GOT3 (cell line): ENCODE measurements at regions not wholly inside any gene's neighbourhood (a gene's known extent, or its start where the extent isn't known, plus 50 kb on each side); places are given as distances from the start of the nearest gene placed in this dataset.

ENCODE experiments used
- DNase-seq: peaks from one replicate; lab custom pipeline; 2025; ENCODE audit warnings: mixed read lengths; lab: John Stamatoyannopoulos, UW

DNA sequence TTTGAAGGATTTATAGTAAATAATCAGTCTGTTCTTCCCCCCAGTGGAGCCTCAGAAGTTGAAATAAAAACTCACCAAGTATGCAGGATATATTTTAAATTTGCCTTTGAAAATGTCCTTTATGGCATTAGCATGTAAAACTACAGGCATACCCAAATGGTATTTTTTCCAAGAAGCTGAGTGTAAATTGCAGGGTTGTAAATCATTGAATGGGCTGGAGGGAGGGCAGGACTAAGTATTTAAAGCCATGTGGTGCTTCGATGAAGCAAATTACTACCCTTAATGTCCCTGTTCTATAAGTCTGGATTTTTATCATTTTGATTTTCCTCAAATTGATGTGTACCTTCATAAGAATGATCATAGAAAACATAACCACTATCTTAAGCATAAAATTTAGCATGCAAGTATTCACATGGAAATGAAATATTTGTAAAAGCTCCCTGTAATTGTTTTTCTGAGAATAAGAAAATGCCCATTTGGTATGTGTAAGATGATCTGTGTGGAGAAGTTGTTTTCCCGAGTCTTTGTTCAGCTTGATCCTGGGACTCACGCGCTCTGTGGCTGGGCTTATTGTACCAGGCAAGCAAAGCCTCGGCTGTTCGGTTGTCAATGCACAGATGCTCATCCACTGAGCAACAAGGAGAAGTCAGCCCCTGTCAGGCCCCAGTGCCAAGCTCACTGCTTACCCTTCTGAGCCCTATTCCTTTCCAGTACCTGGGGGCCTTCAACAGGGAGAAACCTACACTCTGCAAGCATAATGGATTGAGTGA, 66.7 kb downstream of the CD164 start:
- DNase-seq = no peak

DNA sequence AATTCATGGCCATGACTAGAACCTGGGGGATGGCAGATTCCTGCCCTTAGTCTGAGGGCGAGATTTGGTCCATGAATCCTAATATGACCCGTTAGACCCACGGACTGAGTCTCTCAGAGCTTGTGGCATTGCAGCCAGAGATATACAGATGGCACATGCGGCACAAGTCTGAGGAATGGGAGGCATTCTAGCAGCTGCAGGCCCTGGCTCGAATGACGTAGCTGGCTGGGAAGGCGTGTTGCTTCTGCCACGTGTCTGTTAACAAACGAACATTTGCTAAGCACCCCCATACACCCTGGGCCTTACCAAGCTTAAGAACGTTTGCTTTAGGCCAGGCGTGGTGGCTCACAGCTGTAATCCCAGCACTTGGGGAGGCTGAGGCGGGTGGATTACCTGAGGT, 68.0 kb downstream of the CD164 start:
- no peak for DNase-seq

DNA sequence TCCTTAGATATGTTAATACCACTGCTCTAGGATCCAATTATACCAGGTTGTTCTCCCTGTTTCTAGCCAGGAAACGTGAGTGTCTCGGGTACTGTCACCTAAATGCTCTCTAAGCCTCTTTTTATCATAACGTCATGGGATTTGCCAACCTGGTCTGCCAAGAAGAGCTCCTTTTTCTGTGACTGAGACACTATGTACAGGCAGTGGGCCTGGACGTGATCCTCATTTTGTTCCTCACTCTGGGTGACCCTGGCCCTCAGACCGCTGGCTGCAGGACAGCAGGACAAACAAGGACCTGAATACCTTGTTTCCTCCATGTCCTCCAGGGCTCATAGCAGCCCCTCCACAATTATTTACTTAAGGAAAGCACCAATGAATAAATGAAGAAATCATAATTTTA, 69.1 kb downstream of the CD164 start:
- no peak for DNase-seq

GRCh38 chr6:109311471-109311870, 70.8 kb downstream of the CD164 start:
- no peak for DNase-seq

GRCh38 chr6:109309917-109310316, 72.3 kb downstream of the CD164 start:
- no peak for DNase-seq

DNA sequence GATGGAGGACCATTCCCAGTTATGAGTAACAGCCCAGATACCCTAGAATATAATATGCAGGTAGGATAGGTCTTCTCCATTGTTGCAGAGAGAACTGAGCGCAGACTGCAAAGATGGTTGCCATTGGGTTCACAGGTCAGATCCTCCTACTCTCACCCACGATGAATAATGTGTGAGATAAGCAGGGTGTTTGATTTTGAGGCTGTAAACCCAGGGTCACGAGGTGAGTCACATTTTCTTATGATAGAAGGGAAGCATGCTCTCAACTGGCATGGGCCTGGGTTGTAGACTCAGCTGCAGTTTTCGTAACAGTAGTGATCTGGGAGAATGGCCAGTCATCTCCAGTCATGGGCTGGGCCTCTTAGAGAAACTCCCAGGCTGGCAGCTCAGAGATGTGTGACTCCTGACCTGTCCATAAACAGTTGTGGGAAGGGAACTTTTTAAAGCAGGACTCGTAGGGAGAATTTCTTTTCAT, 74.2 kb downstream of the CD164 start:
- peak; percentile 15 for DNase-seq

GRCh38 chr6:109306733-109307132, 75.5 kb downstream of the CD164 start:
- DNase-seq = no peak

DNA sequence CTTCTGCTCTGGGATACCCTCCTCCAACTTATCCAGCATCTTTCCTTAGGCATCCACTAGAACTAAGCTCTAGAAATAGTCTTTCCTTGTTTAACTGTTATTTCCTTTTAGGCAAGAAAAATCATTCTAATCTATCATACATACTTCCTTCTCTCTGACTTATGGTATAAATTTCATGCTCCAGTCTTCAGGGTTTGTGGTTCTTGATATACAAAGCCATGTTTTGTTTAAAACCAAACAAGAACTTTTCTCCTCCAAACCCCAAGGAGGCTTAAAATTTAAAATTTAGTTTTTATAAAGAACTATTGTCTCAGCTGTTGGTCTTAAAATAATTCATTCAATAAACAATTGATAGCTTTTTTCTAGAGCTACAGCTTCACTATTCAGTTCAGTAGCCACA, 77.2 kb downstream of the CD164 start:
- DNase-seq = no peak

DNA sequence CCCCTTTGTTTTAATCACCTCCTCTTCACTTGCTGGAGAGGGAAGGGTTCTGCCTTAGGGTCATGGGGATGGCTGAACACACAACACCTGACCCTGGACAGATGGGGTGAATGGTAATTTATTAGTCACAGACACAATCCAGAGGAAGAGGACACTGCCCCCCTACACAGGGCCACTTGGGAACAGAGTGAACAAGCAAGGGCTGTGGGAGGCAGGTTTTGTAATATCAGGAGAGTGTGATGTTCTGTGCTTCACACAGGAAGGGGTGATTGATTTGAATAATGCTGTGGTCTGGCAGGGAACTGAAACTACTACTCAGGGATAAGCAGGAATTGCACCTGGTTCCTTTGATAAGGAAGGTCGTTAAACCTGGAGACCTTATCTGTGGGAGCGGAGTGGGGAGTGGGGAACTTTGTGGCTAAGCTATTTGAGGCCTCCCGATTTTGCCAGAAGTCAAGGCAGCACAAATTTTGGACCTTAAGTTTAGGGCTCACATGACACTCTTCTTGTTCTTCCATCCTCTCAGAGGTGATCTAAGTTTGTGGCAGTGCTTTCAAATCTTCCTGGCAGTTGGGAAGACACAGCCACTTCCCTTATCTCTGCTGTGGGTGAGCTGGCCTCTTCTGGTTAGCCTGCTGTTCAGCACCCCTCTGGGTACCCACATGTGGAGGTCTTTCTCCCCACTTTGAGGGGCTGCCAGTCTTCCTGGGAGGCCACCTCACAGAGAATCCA, 77.8 kb downstream of the CD164 start:
- DNase-seq = no peak

DNA sequence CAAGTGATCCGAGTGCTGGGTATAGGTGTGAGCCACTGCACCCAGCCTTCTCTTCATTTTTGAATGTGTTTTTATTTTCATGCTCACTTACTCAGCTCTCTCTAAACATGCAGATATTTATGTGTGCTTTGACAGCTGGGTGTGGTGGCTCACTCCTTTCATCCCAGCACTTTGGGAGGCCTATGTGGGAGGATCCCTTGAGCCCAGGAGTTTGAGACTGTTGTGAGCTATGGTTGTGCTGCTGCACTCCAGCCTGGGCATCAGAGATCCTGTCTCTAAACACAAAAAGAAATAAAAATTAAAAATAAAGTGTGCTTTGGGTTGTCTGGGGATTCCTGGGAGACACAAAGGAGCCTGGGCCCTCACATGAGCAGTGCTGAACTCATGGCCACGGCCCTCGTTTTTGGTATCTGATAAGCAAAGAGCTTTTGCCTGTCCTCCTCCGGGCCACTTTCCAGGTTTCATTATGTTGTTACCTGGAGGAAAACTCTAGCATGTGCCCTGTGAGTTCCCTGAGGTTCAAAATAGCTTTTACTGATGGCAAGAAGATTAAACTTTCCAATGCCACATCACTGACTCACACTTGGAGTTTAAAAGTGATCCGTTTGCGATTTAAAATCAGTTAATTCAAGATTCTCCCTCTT, 78.5 kb downstream of the CD164 start:
- no peak for DNase-seq

DNA sequence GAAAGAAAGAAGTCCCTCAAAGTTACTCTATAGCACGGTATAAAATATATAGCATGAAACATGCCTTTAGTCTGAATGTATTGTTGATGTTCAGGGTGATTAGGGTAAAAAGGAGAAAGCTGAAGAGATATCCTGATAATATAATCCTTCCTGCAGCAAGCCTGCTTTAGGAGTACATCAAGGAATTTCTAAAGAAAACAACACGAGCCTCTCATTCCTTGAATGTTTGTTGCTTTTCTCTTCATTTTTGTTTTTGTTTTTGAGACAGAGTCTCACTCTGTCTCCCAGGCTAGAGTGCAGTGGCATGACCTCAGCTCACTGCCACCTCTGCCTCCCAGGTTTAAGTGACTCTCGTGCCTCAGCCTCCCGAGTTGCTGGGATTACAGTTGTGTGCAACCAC, 79.1 kb downstream of the CD164 start:
- no peak for DNase-seq

- no peak for DNase-seq
These were observed 80.1 kb downstream of the CD164 start for GRCh38 chr6:109302176-109302575.

- no peak for DNase-seq
These were observed 80.8 kb downstream of the CD164 start for GRCh38 chr6:109301418-109301817.

- DNase-seq = no peak
These were observed 81.4 kb downstream of the CD164 start for GRCh38 chr6:109300874-109301273.

GRCh38 chr6:109299776-109300564, 82.3 kb downstream of the CD164 start:
- DNase-seq = no peak

DNA sequence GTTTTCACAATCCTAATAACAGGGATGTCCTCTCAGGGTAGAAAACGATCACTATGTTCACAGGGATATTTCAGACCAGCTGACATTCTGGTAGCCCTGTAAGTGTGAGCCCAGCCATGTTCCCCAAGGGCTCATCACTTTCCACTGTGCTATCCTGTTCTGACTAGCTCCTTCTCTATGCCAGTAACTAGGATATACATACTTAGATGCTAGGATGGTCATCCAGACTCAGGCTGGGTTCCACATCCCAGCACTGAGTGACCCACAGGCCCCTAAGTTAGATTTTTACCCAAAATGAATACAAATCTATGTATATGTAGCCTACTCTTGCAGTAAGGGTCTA, 83.0 kb downstream of the CD164 start:
- DNase-seq = no peak

GRCh38 chr6:109298605-109299264, 83.5 kb downstream of the CD164 start:
- DNase-seq = no peak

DNA sequence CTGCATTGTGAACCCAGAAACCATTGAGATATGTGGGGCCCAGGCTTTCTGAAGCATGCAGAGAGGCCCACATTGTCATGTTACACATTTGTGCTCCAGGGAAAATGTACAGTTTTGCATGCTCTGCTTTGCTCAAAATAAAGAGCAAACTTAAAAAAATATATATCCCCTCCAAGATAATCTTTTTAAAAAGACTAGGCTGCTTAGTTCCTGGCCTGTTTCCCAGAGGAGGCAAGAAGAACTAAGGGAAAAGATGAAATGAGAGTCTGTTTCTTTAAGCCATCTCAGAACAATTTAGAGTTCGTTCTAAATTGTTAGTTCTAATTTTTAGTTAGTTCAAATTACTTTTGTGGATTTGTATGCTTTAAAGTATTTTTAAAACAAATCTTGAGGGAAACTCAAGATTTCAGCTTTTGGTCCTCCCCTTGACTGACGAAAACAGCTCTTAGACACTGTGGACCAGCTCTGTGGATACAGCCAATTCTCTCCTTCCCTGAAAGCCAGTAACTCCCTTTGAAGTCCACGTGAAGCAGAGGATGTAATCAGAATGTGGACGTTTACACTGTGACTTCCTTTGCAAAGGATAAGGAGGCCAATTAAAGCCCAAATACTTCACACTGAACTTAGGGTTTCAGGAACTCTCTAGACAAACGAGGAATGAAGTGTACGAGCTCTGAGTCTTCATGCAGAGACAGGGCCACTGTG, 84.7 kb downstream of the CD164 start:
- no peak for DNase-seq

DNA sequence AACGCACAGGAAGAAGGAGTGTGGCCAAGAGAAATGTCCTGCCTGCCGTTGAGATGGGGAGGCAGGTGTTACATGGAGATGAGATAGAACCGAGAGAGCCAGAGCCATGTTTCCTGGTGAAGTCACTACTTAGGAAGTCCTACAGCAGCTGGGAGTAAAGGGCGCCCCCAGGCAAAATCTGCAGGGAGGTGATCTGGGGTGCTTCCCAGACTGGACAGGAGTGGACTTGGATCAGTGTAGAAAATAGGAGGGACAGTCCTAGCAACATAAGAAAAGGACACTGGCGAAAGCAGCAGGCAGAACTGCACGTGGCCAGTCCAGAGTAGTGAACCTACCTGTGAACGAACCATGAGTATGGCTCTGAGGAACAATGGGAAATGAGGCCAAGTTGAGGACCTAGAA, 85.3 kb downstream of the CD164 start:
- no peak for DNase-seq

DNA sequence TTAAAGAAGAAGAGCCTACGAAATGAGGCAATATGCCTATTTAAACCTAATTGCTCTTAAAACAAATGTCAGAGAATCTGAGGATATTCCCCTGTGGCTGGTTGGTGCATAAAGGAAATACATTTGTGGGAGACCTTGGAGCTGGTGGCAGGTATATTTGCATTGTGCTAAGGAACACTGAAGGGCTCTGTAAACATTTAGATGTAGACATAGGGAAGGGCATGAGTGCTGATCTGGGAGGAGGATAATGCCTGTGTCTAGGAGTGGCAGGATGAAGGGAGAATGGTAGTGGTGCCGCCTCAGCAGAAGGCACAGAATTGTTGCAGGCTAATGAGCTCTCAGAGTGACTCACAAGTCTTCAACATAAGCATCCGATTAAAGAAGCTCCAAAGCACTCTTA, 85.8 kb downstream of the CD164 start:
- DNase-seq = no peak

DNA sequence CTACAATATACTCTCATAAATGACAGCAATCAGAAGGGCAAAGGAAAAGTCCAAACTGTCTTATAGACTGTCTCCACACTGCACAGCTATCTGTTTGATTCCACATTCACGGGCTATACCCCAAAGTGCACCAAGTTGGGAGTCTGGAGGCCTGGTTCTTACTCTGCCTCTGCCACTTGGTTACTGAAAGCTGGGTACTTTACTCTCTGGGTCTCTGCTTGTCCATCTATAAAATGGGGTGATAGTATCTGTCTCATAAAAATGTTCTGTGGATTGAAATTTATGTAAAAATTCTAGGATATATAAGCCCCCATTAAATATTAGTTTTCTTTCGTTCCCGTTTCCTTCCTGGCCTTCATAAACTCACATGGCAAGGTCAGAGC, 86.5 kb downstream of the CD164 start:
- no peak for DNase-seq
